B cell (primary cell): ENCODE measurements at regions not wholly inside any gene's neighbourhood (a gene's known extent, or its start where the extent isn't known, plus 50 kb on each side); places are given as distances from the start of the nearest gene placed in this dataset.

Experiments used
- EZH2 ChIP-seq: IDR thresholded peaks from 2 replicates; pipeline ENCODE4 v1.6.1; 2012; ENCODE audit warnings: borderline replicate concordance, low read depth, mild to moderate bottlenecking, moderate library complexity, low read length; ENCODE audit not compliant: insufficient read depth, poor library complexity, severe bottlenecking
- TF ChIP-seq, protein P1 (sequence below): fragments of 200-600 bp; IDR thresholded peaks from one replicate; pipeline ENCODE4 v1.8.0; 2022; ENCODE audit warnings: antibody characterized with exemption, mild to moderate bottlenecking

GRCh38 chr7:39825401-39825980, 124.6 kb upstream of the CDK13 start:
- TF ChIP-seq, protein P1, sequence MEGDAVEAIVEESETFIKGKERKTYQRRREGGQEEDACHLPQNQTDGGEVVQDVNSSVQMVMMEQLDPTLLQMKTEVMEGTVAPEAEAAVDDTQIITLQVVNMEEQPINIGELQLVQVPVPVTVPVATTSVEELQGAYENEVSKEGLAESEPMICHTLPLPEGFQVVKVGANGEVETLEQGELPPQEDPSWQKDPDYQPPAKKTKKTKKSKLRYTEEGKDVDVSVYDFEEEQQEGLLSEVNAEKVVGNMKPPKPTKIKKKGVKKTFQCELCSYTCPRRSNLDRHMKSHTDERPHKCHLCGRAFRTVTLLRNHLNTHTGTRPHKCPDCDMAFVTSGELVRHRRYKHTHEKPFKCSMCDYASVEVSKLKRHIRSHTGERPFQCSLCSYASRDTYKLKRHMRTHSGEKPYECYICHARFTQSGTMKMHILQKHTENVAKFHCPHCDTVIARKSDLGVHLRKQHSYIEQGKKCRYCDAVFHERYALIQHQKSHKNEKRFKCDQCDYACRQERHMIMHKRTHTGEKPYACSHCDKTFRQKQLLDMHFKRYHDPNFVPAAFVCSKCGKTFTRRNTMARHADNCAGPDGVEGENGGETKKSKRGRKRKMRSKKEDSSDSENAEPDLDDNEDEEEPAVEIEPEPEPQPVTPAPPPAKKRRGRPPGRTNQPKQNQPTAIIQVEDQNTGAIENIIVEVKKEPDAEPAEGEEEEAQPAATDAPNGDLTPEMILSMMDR = no peak
- TF ChIP-seq EZH2 = no peak
